GM23338 (cell line): ENCODE measurements at regions not wholly inside any gene's neighbourhood (a gene's known extent, or its start where the extent isn't known, plus 50 kb on each side); places are given as distances from the start of the nearest gene placed in this dataset.

Experiments
- CTCF ChIP-seq, 2 experiments: fragments of 200-600 bp in 1 of 2; sonication (generic) in 1 of 2; conservative IDR thresholded peaks; 2 replicates each; pipeline versions ENCODE4 v1.5.1 to v1.6.1; 2016 to 2017; ENCODE audit warnings: antibody characterized with exemption in 2 of 2, low read depth in 2 of 2, mild to moderate bottlenecking in 2 of 2, moderate library complexity in 1 of 2
- STAT1 ChIP-seq: IDR thresholded peaks from one replicate; pipeline ENCODE4 v1.6.1; 2016; ENCODE audit warnings: antibody characterized with exemption; ENCODE audit not compliant: unreplicated experiment
- ZNF462 ChIP-seq: fragments of 250-450 bp; sonication (Bioruptor Pico); IDR thresholded peaks from 2 replicates; pipeline ENCODE4 v1.5.0; 2020; ENCODE audit warnings: mild to moderate bottlenecking, moderate library complexity

GRCh38 chr20:60863548-60863947 is 388.5 kb upstream of the CDH4 start:
- TF ChIP-seq CTCF (conservative IDR thresholded peaks at IDR 0.05; ENCODE audit: low read depth in 2 of 2) (no peak), ZNF462 (no peak), STAT1 (no peak)
